ENCODE measurements at regions not wholly inside any gene's neighbourhood (a gene's known extent, or its start where the extent isn't known, plus 50 kb on each side); places are given as distances from the start of the nearest gene placed in this dataset.

DNA sequence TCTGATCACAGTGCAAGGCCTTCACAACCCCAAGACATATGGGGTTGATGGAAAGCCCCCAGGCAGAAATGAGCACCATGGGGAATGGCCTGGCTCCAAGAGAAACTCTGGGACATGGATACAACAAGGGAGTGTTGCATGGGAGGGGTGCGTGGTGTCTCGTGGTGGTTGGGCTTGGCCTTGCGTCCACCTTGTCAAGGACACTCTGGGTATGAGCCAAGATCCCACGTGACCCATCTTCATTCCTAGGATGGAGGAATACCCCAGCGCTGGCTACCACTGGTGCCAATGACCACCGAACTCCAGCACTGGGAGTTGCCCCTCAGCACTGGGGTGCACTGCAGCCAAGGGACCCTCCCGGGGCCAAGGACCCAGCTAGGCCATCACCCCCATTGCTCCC lies 267.5 kb upstream of the AGTR2 start:
- TF ChIP-seq CTCF (conservative IDR thresholded peaks at IDR 0.05; ENCODE audit: low read depth, low read length): no peak
- no peak for TF ChIP-seq EZH2 (IDR thresholded peaks at IDR 0.05; ENCODE audit: borderline replicate concordance, low read depth, low read length, poor library complexity, severe bottlenecking)

Measured in A673 (cell line).